ENCODE measurements at regions not wholly inside any gene's neighbourhood (a gene's known extent, or its start where the extent isn't known, plus 50 kb on each side); places are given as distances from the start of the nearest gene placed in this dataset.

GRCh38 chr3:116811754-116812153 lies 102.2 kb downstream of the TUSC7 start:
- DNase-seq = no peak
- Histone ChIP-seq H3K27ac (no peak overlapping the region), H3K9me3 (replicated peaks in 1 of 3) (peaks cover 0 to 4% (median 3%) of the 10 kb centered on the region in 3 donors), H3K4me1 (replicated peaks in 1 of 2) (peaks cover 0 to 19% of the 10 kb centered on the region in 2 donors), H3K36me3 (replicated peaks in 1 of 2) (no peaks in the 10 kb centered on the region), H3K27me3 (no peaks in the 10 kb centered on the region), H3K4me3 (no peak overlapping the region)
- intact Hi-C loops (cut with DNase I) = no loop called here
- TF ChIP-seq CTCF (IDR thresholded peaks at IDR 0.05) (no peak), POLR2A (IDR thresholded peaks at IDR 0.05) (no peak)
- 88 to 94% (median 89%) methylated on average over 3 of the region's 3 CpGs for WGBS, 4 donors

- H3K36me3 ChIP-seq (replicated peaks in 1 of 2) = no peaks in the 10 kb centered on the region
- intact Hi-C loops (cut with DNase I) = no loop called here
- no peak for DNase-seq
- H3K27me3 ChIP-seq = no peaks in the 10 kb centered on the region
- peaks cover 0 to 19% of the 10 kb centered on the region in 2 donors for H3K4me1 ChIP-seq (replicated peaks in 1 of 2)
- no peak overlapping the region for H3K27ac ChIP-seq
- no peak overlapping the region for H3K4me3 ChIP-seq
- peaks cover 0 to 4% (median 3%) of the 10 kb centered on the region in 3 donors for H3K9me3 ChIP-seq (replicated peaks in 1 of 3)
- TF ChIP-seq CTCF (IDR thresholded peaks at IDR 0.05) (no peak), POLR2A (IDR thresholded peaks at IDR 0.05) (no peak)
Measured at GRCh38 chr3:116812949-116813348, 103.4 kb downstream of the TUSC7 start.

GRCh38 chr3:116815321-116815720 lies 105.7 kb downstream of the TUSC7 start:
- Histone ChIP-seq H3K9me3 (replicated peaks in 1 of 3) (peaks cover 0 to 4% (median 0%) of the 10 kb centered on the region in 3 donors), H3K27ac (peak overlapping the region in 2 of 5 donors; percentile 32 to 61), H3K36me3 (replicated peaks in 1 of 2) (no peaks in the 10 kb centered on the region), H3K4me1 (replicated peaks in 1 of 2) (peaks cover 0 to 19% of the 10 kb centered on the region in 2 donors), H3K27me3 (no peaks in the 10 kb centered on the region), H3K4me3 (no peak overlapping the region)
- 87 to 100% (median 91%) methylated on average over 1 of the region's 1 CpG for WGBS, 4 donors
- no peak for DNase-seq
- no peak for TF ChIP-seq POLR2A (IDR thresholded peaks at IDR 0.05)
- no peak for TF ChIP-seq CTCF (IDR thresholded peaks at IDR 0.05)
- intact Hi-C loops (cut with DNase I) = no loop called here

- no peak for TF ChIP-seq POLR2A (IDR thresholded peaks at IDR 0.05)
- TF ChIP-seq CTCF (IDR thresholded peaks at IDR 0.05) = no peak
- Histone ChIP-seq H3K9me3 (replicated peaks in 1 of 3) (peaks cover 0 to 4% (median 0%) of the 10 kb centered on the region in 3 donors), H3K27ac (peak overlapping the region in 2 of 5 donors; percentile 32 to 61), H3K27me3 (no peaks in the 10 kb centered on the region), H3K4me1 (replicated peaks in 1 of 2) (peaks cover 0 to 19% of the 10 kb centered on the region in 2 donors), H3K36me3 (replicated peaks in 1 of 2) (no peaks in the 10 kb centered on the region), H3K4me3 (no peak overlapping the region)
- DNase-seq = peak in 3 of 7 donors; percentile 11 to 18 (median 14)
- intact Hi-C loops (cut with DNase I) = no loop called here
- WGBS, 4 donors = 53 to 60% (median 54%) methylated on average over 5 of the region's 5 CpGs
Measured at GRCh38 chr3:116815831-116816588, 106.4 kb downstream of the TUSC7 start.

Data from adrenal gland (tissue), 9 donors.